ENCODE measurements at regions not wholly inside any gene's neighbourhood (a gene's known extent, or its start where the extent isn't known, plus 50 kb on each side); places are given as distances from the start of the nearest gene placed in this dataset.

DNA sequence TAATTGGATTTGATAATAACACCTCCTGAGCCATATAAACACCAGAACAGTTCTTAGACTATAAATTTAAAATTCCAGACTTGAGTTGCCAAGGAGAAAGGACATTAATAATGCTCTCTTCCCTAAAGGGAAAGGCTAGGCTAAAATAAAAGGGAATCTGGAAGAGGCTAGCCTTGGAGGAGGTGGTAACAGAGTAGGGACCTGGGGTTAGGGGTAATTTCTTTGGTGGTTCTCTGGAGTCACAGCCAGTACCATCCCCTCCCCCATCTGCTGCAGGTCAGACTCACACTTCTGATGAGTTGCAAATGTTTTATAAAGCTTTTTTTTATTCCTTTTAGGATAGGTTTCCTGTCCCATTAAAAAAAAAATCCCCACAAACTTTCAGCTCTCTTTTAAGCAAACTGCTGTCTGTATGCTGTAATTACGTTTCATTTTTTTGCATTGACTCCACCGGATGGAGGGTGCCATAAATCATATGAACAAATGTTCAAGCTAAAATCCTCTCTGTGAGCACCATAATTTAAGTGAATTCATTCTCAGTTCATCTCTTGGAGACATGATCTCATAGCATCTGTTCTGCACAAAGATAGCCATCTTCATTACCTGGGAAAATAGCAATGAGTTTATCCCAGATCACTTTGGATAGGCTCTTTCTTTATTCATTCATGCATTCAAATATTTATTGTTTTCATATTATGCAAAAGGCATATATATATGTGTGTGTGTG, 379.6 kb downstream of the TTLL7 start:
- Histone ChIP-seq H3K4me1 (ENCODE audit: control insufficient read depth in 1 of 2, insufficient read depth in 2 of 2, low read length in 2 of 2) (no peaks in the 10 kb centered on the region), H3K27ac (ENCODE audit: low read length) (no peak overlapping the region), H3K36me3 (ENCODE audit: control insufficient read depth in 1 of 2, insufficient read depth in 2 of 2, low read length in 2 of 2) (no peaks in the 10 kb centered on the region), H3K27me3 (ENCODE audit: low read depth, low read length) (no peaks in the 10 kb centered on the region), H3K4me3 (ENCODE audit: low read depth in 1 of 2, low read length in 2 of 2) (no peak overlapping the region), H3K9me3 (ENCODE audit: control insufficient read depth in 1 of 2, low read length in 2 of 2) (no peaks in the 10 kb centered on the region)

DNA sequence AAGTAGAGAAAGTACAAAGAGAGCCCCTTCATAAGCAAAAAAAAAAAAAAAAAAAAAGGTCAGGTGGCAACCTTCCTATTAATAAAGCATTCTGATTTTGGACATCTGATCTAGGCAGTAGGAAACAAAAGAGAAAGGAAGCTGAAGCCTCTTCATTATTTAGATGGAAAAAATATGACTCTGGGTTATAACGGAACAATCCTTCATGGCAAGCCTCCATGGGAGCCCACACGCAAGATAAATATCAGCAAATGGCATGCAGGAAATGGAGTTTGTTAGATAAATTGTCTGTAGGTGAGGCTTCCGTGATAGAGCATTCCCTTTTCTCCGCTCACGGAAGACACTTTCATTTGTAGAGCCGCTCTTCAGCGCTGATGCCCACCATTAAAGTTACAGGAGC, 381.0 kb downstream of the TTLL7 start:
- Histone ChIP-seq H3K4me3 (ENCODE audit: low read depth in 1 of 2, low read length in 2 of 2) (peak overlapping the region in 1 of 2 donors; percentile 9), H3K9me3 (ENCODE audit: control insufficient read depth in 1 of 2, low read length in 2 of 2) (no peaks in the 10 kb centered on the region), H3K36me3 (ENCODE audit: control insufficient read depth in 1 of 2, insufficient read depth in 2 of 2, low read length in 2 of 2) (no peaks in the 10 kb centered on the region), H3K4me1 (ENCODE audit: control insufficient read depth in 1 of 2, insufficient read depth in 2 of 2, low read length in 2 of 2) (no peaks in the 10 kb centered on the region), H3K27ac (ENCODE audit: low read length) (no peak overlapping the region), H3K27me3 (ENCODE audit: low read depth, low read length) (no peaks in the 10 kb centered on the region)

DNA sequence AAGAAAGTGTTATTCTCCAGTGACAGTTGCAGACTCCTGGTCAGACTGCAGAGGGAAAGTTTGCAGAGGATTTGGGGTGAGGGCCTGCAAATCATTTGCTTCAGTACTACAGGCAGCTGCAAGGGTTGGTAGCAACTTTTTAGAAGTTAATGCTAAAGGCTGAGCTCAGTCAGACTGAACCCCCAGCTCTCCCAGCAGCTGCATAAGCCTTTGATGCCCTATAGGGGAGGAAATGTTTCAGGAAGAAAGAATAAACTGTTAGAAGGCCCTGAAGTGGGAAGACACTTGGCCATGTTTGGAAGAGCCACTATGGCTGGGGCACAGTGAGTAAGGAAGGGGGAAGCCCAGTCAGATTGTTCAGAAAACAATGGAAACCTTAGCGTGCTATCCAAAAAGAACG, 383.6 kb downstream of the TTLL7 start:
- Histone ChIP-seq H3K36me3 (ENCODE audit: control insufficient read depth in 1 of 2, insufficient read depth in 2 of 2, low read length in 2 of 2) (no peaks in the 10 kb centered on the region), H3K4me3 (ENCODE audit: low read depth in 1 of 2, low read length in 2 of 2) (no peak overlapping the region), H3K4me1 (ENCODE audit: control insufficient read depth in 1 of 2, insufficient read depth in 2 of 2, low read length in 2 of 2) (no peaks in the 10 kb centered on the region), H3K9me3 (ENCODE audit: control insufficient read depth in 1 of 2, low read length in 2 of 2) (no peaks in the 10 kb centered on the region), H3K27me3 (ENCODE audit: low read depth, low read length) (no peaks in the 10 kb centered on the region), H3K27ac (ENCODE audit: low read length) (no peak overlapping the region)

DNA sequence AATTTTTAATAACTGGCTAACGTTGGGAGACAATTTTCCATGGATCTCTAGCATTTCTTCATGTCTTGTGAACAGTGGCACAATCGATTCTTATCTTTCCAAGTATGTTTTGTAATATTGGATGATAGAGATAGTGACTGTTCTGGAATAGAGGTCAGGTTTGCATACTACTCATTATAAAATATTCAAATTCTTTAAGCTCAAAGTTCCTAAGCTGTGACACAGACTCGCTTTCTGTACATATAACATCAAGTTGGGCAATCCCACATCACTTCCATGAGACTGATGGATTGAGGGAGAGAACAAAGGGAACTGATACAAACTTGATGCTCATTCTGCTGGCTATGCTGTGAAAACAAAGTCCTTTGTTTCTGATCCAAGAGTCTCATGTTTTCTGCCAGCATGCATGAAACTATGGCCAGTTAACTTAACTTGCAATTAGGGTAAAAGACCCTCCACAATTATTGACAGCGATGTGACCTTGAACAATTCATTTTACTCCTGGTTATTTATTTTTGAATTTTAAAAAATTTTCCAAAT, 392.4 kb downstream of the TTLL7 start:
- no peaks in the 10 kb centered on the region for H3K27me3 ChIP-seq (ENCODE audit: low read depth, low read length)
- H3K36me3 ChIP-seq (ENCODE audit: control insufficient read depth in 1 of 2, insufficient read depth in 2 of 2, low read length in 2 of 2), result no peaks in the 10 kb centered on the region
- H3K4me1 ChIP-seq (ENCODE audit: control insufficient read depth in 1 of 2, insufficient read depth in 2 of 2, low read length in 2 of 2), result peaks cover 0 to 5% of the 10 kb centered on the region in 2 donors
- H3K9me3 ChIP-seq (ENCODE audit: control insufficient read depth in 1 of 2, low read length in 2 of 2), result no peaks in the 10 kb centered on the region
- H3K27ac ChIP-seq (ENCODE audit: low read length), result no peak overlapping the region
- no peak overlapping the region for H3K4me3 ChIP-seq (ENCODE audit: low read depth in 1 of 2, low read length in 2 of 2)

DNA sequence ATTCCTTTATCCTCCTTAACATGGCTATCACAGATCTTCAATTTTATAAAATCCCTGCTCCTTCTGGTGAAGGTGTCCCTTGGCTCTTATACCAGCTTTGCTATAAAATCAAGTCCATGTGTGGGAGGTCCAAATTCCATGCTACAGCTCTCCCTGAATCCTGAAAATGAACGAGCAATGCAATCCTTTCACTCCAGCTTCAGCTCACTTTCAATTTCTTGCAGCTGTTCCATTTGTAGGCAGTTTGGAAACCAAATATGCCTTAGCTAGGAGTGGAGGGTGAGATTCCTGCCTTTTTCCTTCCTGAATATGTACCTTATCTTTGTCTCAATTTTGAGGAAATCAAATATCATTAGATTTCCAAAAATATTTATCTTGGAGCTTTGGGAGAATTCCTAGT, 402.6 kb downstream of the TTLL7 start:
- Histone ChIP-seq H3K4me1 (ENCODE audit: control insufficient read depth in 1 of 2, insufficient read depth in 2 of 2, low read length in 2 of 2) (no peaks in the 10 kb centered on the region), H3K9me3 (ENCODE audit: control insufficient read depth in 1 of 2, low read length in 2 of 2) (no peaks in the 10 kb centered on the region), H3K27me3 (ENCODE audit: low read depth, low read length) (no peaks in the 10 kb centered on the region), H3K27ac (ENCODE audit: low read length) (no peak overlapping the region), H3K4me3 (ENCODE audit: low read depth in 1 of 2, low read length in 2 of 2) (no peak overlapping the region), H3K36me3 (ENCODE audit: control insufficient read depth in 1 of 2, insufficient read depth in 2 of 2, low read length in 2 of 2) (no peaks in the 10 kb centered on the region)

DNA sequence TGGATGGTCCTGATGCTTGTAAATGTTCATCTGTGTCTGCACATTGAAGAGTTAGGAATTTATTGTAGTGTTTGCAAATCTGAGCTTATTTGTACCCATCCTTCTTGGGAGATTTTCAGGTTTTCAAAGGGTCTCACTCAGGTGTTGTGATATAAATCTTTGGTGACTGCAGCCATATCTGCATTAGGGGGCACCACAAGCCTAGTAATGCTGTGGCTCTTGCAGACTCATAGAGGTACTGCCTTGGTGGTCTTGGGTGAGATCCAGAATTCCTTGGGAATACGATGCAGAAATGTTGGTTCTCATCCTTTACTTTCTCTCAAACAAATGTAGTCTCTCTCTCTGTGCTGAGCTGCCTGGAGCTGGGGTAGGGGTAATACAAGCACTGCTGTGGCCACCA, 405.9 kb downstream of the TTLL7 start:
- Histone ChIP-seq H3K27ac (ENCODE audit: low read length) (no peak overlapping the region), H3K4me1 (ENCODE audit: control insufficient read depth in 1 of 2, insufficient read depth in 2 of 2, low read length in 2 of 2) (no peaks in the 10 kb centered on the region), H3K36me3 (ENCODE audit: control insufficient read depth in 1 of 2, insufficient read depth in 2 of 2, low read length in 2 of 2) (no peaks in the 10 kb centered on the region), H3K9me3 (ENCODE audit: control insufficient read depth in 1 of 2, low read length in 2 of 2) (no peaks in the 10 kb centered on the region), H3K4me3 (ENCODE audit: low read depth in 1 of 2, low read length in 2 of 2) (no peak overlapping the region), H3K27me3 (ENCODE audit: low read depth, low read length) (no peaks in the 10 kb centered on the region)

DNA sequence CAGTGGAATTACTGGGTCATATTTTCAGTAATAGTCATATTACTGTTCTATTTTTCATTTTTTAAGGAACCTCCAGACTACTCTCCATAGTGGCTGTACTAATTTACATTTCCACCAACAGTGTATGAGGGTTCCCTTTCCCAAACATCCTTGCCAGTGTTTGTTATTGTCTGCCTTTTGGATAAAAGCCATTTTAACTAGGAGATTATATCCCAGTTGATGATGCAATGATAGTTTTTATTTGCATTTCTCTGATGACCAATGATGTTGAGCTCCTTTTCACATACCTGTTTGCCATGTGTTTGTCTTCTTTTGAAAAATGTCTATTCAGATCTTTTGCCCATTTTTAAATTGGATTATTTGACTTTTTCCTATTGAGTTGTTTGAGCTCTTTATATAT, 410.8 kb downstream of the TTLL7 start:
- Histone ChIP-seq H3K27me3 (ENCODE audit: low read depth, low read length) (no peaks in the 10 kb centered on the region), H3K36me3 (ENCODE audit: control insufficient read depth in 1 of 2, insufficient read depth in 2 of 2, low read length in 2 of 2) (no peaks in the 10 kb centered on the region), H3K4me3 (ENCODE audit: low read depth in 1 of 2, low read length in 2 of 2) (no peak overlapping the region), H3K27ac (ENCODE audit: low read length) (no peak overlapping the region), H3K9me3 (ENCODE audit: control insufficient read depth in 1 of 2, low read length in 2 of 2) (no peaks in the 10 kb centered on the region), H3K4me1 (ENCODE audit: control insufficient read depth in 1 of 2, insufficient read depth in 2 of 2, low read length in 2 of 2) (no peaks in the 10 kb centered on the region)

DNA sequence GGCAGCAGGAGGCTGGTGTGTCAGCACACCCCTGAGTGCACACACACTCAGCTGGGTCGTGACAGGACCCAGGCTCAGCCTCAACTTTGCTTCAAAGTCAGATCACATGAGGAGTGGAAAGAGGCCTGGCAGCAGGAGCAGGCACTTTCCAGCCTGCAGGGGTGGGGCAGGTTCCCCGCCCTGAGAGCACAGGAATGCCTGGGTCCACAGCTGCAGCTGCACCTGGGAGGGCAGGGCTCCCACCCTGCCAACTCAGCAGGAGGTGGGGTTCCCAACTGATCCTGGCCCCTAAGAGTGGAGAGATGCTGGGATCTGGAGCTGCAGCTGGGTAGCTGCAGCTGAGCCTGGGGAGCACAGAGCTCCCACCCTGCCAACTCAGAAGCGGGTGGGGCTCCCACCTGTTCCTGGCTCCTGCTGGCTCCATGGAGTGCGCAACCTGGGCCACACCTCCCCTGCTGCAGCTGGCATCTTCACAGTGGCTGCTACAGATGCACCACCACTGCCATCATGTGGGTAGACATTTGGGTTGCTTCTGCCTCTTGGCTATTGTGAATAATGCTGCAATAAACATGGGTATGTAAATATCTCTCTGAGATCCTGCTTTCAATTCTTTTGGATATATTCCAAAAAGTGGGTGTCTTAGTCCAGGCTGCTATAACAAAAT, 415.4 kb downstream of the TTLL7 start:
- H3K4me3 ChIP-seq (ENCODE audit: low read depth in 1 of 2, low read length in 2 of 2), result no peak overlapping the region
- no peaks in the 10 kb centered on the region for H3K27me3 ChIP-seq (ENCODE audit: low read depth, low read length)
- no peaks in the 10 kb centered on the region for H3K9me3 ChIP-seq (ENCODE audit: control insufficient read depth in 1 of 2, low read length in 2 of 2)
- no peak overlapping the region for H3K27ac ChIP-seq (ENCODE audit: low read length)
- H3K4me1 ChIP-seq (ENCODE audit: control insufficient read depth in 1 of 2, insufficient read depth in 2 of 2, low read length in 2 of 2), result no peaks in the 10 kb centered on the region
- no peaks in the 10 kb centered on the region for H3K36me3 ChIP-seq (ENCODE audit: control insufficient read depth in 1 of 2, insufficient read depth in 2 of 2, low read length in 2 of 2)

DNA sequence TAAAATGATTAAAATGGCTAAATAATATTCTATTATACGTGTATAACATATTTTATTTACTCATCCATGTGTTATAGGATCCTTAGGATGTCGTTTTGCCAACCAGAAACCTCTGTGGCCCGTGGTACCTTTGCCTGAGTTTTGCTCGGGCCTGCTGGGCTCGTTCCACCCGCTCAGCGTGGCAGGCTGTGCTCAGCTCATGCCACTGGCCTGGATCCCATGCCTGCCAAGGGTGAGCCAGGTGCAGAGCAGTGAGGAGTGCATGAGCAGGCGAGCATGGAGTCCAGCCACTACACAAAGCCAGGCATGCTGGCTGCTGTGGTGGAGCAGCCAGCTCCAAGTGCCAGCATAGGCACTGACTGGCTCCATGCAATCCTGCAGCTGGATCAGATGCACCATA, 417.2 kb downstream of the TTLL7 start:
- no peak overlapping the region for H3K4me3 ChIP-seq (ENCODE audit: low read depth in 1 of 2, low read length in 2 of 2)
- H3K27ac ChIP-seq (ENCODE audit: low read length), result no peak overlapping the region
- H3K27me3 ChIP-seq (ENCODE audit: low read depth, low read length), result no peaks in the 10 kb centered on the region
- H3K9me3 ChIP-seq (ENCODE audit: control insufficient read depth in 1 of 2, low read length in 2 of 2), result no peaks in the 10 kb centered on the region
- H3K36me3 ChIP-seq (ENCODE audit: control insufficient read depth in 1 of 2, insufficient read depth in 2 of 2, low read length in 2 of 2), result no peaks in the 10 kb centered on the region
- H3K4me1 ChIP-seq (ENCODE audit: control insufficient read depth in 1 of 2, insufficient read depth in 2 of 2, low read length in 2 of 2), result no peaks in the 10 kb centered on the region

DNA sequence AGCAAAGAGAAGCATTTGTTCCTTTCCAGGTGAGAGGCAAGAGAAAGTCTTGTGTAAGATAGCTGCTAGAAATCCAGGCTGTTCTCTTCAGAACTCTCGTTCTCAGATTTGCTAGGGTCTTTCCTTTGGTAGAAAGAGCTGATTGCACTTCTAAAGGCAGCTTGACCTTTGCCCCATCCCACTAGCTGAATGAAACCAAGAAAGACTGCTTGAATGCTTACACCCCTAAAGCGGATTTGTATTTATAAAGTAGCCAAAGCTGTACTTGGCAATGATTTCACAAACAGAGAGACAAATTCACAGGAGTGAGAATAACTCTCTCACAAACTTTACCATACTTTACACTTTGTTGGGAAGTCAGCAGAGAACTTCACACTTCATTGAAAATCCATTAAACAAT, 424.1 kb downstream of the TTLL7 start:
- Histone ChIP-seq H3K27me3 (ENCODE audit: low read depth, low read length) (no peaks in the 10 kb centered on the region), H3K9me3 (ENCODE audit: control insufficient read depth in 1 of 2, low read length in 2 of 2) (no peaks in the 10 kb centered on the region), H3K4me1 (ENCODE audit: control insufficient read depth in 1 of 2, insufficient read depth in 2 of 2, low read length in 2 of 2) (no peaks in the 10 kb centered on the region), H3K36me3 (ENCODE audit: control insufficient read depth in 1 of 2, insufficient read depth in 2 of 2, low read length in 2 of 2) (no peaks in the 10 kb centered on the region), H3K4me3 (ENCODE audit: low read depth in 1 of 2, low read length in 2 of 2) (no peak overlapping the region), H3K27ac (ENCODE audit: low read length) (no peak overlapping the region)

DNA sequence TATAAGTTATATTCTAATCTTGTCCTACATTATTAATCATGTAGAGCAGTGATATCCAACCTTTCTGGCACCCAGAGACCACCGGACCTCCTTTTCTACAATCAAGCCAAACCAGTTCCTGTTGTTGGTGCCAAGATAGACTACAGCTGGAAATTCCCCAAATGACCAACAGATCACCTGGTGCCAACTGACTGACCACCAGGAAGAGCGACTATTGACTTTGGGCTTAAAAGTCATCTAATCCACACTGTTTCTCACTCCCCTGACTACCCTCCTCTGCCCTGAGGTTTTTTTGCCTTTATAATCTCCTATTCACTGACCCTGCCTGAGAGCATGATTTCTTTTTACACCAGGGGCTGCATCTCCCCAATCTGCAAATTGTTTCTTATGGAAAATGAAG, 425.2 kb downstream of the TTLL7 start:
- Histone ChIP-seq H3K27me3 (ENCODE audit: low read depth, low read length) (no peaks in the 10 kb centered on the region), H3K27ac (ENCODE audit: low read length) (no peak overlapping the region), H3K36me3 (ENCODE audit: control insufficient read depth in 1 of 2, insufficient read depth in 2 of 2, low read length in 2 of 2) (no peaks in the 10 kb centered on the region), H3K9me3 (ENCODE audit: control insufficient read depth in 1 of 2, low read length in 2 of 2) (no peaks in the 10 kb centered on the region), H3K4me1 (ENCODE audit: control insufficient read depth in 1 of 2, insufficient read depth in 2 of 2, low read length in 2 of 2) (no peaks in the 10 kb centered on the region), H3K4me3 (ENCODE audit: low read depth in 1 of 2, low read length in 2 of 2) (no peak overlapping the region)
